ENCODE measurements at regions not wholly inside any gene's neighbourhood (a gene's known extent, or its start where the extent isn't known, plus 50 kb on each side); places are given as distances from the start of the nearest gene placed in this dataset.

DNA sequence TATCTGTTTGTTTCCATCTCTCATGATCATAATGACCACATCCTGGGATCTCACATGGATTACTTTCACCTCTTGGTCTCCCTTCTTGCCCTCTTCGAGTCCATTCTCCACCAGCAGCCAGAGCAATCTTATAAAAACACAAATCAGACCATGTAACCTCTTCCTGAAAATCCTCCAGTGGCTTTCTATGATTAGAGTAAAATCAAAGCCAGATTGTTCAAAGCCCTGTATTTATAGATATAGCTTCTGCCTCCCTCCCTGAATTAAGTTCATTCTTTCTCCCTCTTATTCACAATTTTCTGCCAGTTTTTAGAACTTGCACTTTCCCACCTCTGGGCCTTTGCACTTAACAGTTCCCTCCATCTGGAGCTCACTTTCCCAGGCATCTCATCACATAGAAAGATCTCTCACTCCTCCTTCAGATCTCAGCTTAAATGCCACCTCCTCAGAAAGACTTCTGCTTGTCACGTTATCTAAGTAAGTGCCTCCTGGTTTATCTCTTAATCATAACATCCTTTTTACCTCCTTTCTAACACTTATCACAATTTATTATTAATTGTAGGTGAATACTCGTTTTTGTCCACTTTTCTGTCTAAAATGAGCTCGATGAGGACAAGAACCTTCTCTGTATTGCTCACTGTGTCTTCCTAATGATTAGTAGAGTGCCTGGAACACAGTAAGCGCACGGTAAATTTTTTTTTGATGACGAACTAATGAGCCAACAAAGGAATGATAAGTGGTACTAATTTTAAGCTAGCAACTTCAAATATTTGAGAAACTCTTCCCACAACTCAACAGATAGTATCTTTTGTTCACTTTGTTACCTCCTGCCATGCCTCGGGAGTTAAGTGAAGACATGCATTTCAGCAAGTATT is 80.5 kb downstream of the CYB561 start:
- ATAC-seq, result no peak
- DNase-seq (ENCODE audit: low spot score), result no peak

DNA sequence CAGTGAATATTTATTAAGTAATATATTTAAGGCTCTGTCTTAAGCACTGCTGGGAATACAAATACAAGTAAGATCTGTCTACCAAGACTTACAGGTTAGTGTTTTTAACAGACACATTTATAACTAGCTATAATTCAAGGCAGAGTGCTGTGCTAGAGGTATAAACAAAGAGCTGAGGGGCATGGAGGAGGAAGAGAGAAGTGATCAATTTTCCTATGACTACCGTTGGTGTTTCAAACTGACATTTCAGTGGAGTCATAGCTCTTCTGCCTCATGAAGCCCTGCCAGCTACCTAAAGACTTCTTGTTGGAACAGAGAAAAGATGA is 79.9 kb downstream of the CYB561 start:
- no peak for DNase-seq (ENCODE audit: low spot score)
- no peak for ATAC-seq

DNA sequence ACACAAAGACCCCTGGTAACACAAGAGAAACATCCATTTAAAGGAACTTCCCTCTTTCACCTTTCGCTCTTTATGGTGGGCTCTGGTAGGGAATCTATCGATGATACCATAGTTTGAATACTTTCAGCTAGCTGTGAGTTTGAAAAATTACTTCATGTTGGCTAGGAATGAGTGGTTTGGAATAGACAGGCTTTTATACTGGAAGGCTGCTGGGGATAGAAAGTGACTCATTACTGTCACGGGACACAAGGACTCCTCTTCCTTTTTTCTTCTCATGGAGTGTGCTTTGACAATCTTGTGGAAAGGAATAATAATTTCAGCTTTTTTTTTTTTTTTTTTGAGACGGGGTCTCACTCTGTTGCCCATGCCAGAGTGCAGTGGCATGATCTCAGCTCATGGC is 76.9 kb downstream of the CYB561 start:
- no peak for DNase-seq (ENCODE audit: low spot score)
- no peak for ATAC-seq

GRCh38 chr17:63370696-63371095 is 75.4 kb downstream of the CYB561 start:
- no peak for ATAC-seq
- DNase-seq (ENCODE audit: low spot score), result no peak

DNA sequence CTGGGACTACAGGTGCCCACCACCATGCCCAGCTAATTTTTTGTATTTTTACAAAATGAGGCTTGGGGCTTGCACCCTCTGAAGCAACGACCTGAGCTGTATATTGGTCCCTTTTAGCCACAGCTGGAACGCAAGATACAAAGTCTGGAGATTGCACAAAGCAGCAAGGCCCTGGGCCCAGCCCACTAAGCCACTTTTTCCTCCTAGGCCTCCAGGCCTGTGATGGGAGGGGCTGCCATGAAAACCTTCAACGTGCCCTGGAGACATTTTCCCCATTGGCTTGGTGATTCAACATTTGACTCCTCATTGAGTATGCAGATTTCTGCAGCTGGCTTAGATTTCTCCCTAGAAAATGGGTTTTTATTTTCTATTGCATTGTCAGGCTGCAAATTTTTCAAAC is 69.2 kb downstream of the CYB561 start:
- DNase-seq (ENCODE audit: low spot score) (no peak), ATAC-seq (no peak)

GRCh38 chr17:63378411-63379375 is 67.4 kb downstream of the CYB561 start:
- DNase-seq (ENCODE audit: low spot score) (no peak), ATAC-seq (no peak)

DNA sequence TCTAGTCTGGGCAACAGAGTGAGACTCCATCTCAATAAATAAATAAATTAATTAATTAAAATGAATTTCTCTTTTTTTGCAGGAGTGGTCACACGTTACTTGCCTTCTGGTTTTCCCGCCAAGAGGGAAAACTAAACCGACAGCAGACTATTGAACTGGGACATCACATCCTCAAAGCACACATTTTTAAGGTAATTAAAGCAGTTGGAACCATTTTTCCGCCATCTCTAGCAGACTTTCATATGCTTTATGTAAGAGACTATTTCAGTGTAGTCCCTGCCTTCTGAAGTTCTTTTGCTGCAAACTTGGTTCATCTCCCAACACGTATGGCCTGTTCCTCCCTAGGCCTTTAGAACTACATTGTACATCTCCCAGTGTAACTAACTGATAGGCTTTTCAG is 66.5 kb downstream of the CYB561 start:
- ATAC-seq (no peak), DNase-seq (ENCODE audit: low spot score) (no peak)

DNA sequence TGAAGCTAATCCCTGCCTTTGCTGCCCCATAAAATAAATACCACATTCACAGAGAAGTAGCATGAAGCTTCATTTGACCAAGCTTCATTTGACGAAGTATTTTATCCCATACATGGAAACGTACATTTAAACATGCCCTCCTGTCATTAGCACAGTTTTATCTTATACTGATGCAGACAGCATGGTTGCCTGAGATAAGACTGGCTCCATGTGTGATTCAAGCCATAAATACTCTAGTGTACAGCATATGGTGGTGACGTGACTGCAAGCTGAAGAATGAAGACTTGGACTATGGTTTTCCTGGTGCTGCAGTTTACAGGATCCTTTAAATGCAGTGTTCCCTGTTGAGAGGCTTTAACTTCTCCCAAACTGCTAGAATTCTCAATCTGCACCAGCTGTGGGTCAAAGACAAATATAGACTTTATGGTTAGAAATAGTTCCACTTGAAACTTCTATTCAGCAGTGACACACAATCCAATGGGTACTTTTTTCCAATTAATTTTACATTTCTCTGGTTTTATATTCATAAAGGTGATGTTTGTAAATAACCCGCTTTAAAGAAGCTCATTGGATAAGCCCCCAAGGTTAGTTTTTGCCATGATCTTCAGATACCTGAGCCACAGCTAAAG is 64.9 kb downstream of the CYB561 start:
- ATAC-seq, result no peak
- DNase-seq (ENCODE audit: low spot score), result no peak

DNA sequence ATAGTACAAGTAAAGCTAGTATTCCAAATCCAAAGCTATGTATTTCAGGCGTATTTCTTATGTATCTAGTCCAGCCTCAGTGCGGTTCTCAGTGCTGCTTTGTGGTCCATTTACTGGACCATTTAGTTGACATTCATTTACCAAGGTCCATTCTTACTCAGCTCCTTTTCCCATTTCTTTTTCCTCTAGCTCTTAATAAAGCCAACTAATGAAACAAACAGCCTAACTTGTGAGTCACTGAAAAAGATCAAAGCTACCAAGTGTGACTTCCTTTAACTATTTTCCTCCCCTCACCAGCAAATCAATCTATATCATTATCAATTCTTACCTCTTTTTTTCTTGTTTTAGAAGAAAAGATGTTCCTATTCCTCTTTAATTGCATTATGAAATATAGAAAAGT is 64.0 kb downstream of the CYB561 start:
- no peak for ATAC-seq
- no peak for DNase-seq (ENCODE audit: low spot score)
